Esophagus muscularis mucosa (tissue), 3 donors: ENCODE measurements at regions not wholly inside any gene's neighbourhood (a gene's known extent, or its start where the extent isn't known, plus 50 kb on each side); places are given as distances from the start of the nearest gene placed in this dataset.

ENCODE experiments used
- CTCF ChIP-seq, 3 experiments: fragments of 200-600 bp in 2 of 3; fragments of 450-650 bp in 1 of 3; sonication (generic) in 2 of 3; IDR thresholded peaks; one replicate each; pipeline ENCODE4 v1.5.1; 2017 to 2019; ENCODE audit warnings: antibody characterized with exemption in 3 of 3, mild to moderate bottlenecking in 2 of 3, moderate library complexity in 1 of 3
- EP300 ChIP-seq: sonication (generic); formaldehyde crosslinking; IDR thresholded peaks from one replicate; pipeline ENCODE4 v1.6.1; 2017; ENCODE audit warnings: antibody characterized with exemption

GRCh38 chr20:29687438-29687837 lies 1570.0 kb upstream of the DEFB115 start:
- TF ChIP-seq EP300 (no peak), CTCF (IDR thresholded peaks at IDR 0.05) (no peak)
